ENCODE measurements at regions not wholly inside any gene's neighbourhood (a gene's known extent, or its start where the extent isn't known, plus 50 kb on each side); places are given as distances from the start of the nearest gene placed in this dataset.

DNA sequence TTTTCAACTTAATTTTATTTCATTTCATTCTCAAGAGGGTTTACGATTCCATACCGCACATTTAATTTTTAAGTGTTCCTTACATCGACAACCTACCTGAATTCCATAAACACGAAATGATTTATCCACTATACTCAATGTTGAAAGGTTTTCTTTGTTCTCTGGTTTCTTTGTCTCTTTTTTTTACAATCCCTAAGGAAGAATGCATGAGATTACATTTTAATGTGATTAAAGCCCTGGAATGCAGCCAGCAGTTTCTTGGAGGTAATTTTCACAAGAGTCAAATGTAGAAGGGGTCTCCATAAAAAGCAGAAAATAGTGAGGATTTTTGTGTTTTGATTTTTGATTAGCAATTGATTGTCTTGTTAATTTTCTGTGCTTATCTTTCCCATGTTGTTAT, 59.2 kb upstream of the ADCY1 start:
- H3K9ac ChIP-seq (ENCODE audit: insufficient read depth, low read length, poor library complexity, severe bottlenecking) = no peak overlapping the region
- no peaks in the 10 kb centered on the region for H3K4me1 ChIP-seq (ENCODE audit: control insufficient read depth in 1 of 2, insufficient read depth in 2 of 2, low read length in 2 of 2)
- Mint-ChIP-seq H3K36me3 (no peaks in the 10 kb centered on the region), H3K27ac (no peak overlapping the region), H3K9me3 (peaks cover 10 to 30% (median 21%) of the 10 kb centered on the region in 7 donors), H3K4me3 (no peak overlapping the region), H3K27me3 (ENCODE audit: low read depth in 3 of 3) (peaks cover 0 to 4% (median 4%) of the 10 kb centered on the region in 3 donors), H3K4me1 (no peaks in the 10 kb centered on the region)
- no peak overlapping the region for H3K4me2 ChIP-seq (replicated peaks; ENCODE audit: extremely low read depth, low read length, poor library complexity, severe bottlenecking)
- no CpG with 5 or more reads among the region's 4 CpGs for whole genome bisulfite sequencing (ENCODE audit: insufficient coverage)
- H3K36me3 ChIP-seq (replicated peaks in 1 of 2; ENCODE audit: control insufficient read depth in 1 of 2, insufficient read depth in 2 of 2, low read length in 2 of 2) = no peaks in the 10 kb centered on the region
- H3K9me3 ChIP-seq (replicated peaks in 1 of 2; ENCODE audit: control insufficient read depth in 1 of 2, insufficient read depth in 1 of 2, low read length in 2 of 2) = peaks cover 11 to 14% of the 10 kb centered on the region in 2 donors
- TF ChIP-seq, protein P1, sequence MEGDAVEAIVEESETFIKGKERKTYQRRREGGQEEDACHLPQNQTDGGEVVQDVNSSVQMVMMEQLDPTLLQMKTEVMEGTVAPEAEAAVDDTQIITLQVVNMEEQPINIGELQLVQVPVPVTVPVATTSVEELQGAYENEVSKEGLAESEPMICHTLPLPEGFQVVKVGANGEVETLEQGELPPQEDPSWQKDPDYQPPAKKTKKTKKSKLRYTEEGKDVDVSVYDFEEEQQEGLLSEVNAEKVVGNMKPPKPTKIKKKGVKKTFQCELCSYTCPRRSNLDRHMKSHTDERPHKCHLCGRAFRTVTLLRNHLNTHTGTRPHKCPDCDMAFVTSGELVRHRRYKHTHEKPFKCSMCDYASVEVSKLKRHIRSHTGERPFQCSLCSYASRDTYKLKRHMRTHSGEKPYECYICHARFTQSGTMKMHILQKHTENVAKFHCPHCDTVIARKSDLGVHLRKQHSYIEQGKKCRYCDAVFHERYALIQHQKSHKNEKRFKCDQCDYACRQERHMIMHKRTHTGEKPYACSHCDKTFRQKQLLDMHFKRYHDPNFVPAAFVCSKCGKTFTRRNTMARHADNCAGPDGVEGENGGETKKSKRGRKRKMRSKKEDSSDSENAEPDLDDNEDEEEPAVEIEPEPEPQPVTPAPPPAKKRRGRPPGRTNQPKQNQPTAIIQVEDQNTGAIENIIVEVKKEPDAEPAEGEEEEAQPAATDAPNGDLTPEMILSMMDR (IDR thresholded peaks at IDR 0.05) = no peak
- intact Hi-C loops (cut with micrococcal nuclease) = no loop called here
- H3K79me2 ChIP-seq (ENCODE audit: insufficient read depth, low read length) = no peaks in the 10 kb centered on the region
- H3K4me3 ChIP-seq (replicated peaks in 1 of 3; ENCODE audit: low read depth in 2 of 3, low read length in 3 of 3) = no peak overlapping the region
- no peaks in the 10 kb centered on the region for H4K20me1 ChIP-seq (ENCODE audit: insufficient read depth, low read length)
- no peak for DNase-seq
- H3K27ac ChIP-seq (ENCODE audit: low read depth in 1 of 2, low read length in 2 of 2) = no peak overlapping the region
- H2AFZ ChIP-seq (ENCODE audit: insufficient read depth, low read depth, low read length, poor library complexity, severe bottlenecking) = no peak overlapping the region
- no peaks in the 10 kb centered on the region for H3K27me3 ChIP-seq (ENCODE audit: control insufficient read depth in 2 of 2, insufficient read depth in 2 of 2, low read length in 2 of 2)

DNA sequence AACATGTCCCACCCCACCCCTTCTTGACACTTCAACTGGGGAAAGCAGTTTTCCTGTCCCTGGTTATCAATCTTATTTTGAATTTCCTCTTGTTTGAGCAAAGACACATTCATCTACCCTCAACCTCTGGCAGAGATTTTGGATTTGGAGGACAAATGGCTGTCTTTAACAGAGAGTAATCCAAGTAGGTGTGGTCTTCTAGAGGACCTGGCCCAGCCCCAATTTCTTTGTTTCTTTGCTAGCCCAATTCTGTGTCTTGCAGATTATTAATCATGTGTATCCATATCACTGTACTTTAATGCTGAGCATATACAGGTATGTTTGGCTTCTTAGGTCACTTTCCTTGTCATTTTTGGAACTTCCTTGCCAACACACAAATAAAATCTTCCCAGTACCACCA, 58.8 kb upstream of the ADCY1 start:
- no peak overlapping the region for H3K9ac ChIP-seq (ENCODE audit: insufficient read depth, low read length, poor library complexity, severe bottlenecking)
- no peaks in the 10 kb centered on the region for H4K20me1 ChIP-seq (ENCODE audit: insufficient read depth, low read length)
- no peak overlapping the region for H3K27ac ChIP-seq (ENCODE audit: low read depth in 1 of 2, low read length in 2 of 2)
- intact Hi-C loops (cut with micrococcal nuclease) = no loop called here
- Mint-ChIP-seq H3K36me3 (no peaks in the 10 kb centered on the region), H3K27ac (no peak overlapping the region), H3K9me3 (peaks cover 10 to 28% (median 20%) of the 10 kb centered on the region in 7 donors), H3K4me3 (no peak overlapping the region), H3K27me3 (ENCODE audit: low read depth in 3 of 3) (peaks cover 0 to 4% (median 4%) of the 10 kb centered on the region in 3 donors), H3K4me1 (no peaks in the 10 kb centered on the region)
- no peaks in the 10 kb centered on the region for H3K79me2 ChIP-seq (ENCODE audit: insufficient read depth, low read length)
- no peak overlapping the region for H3K4me2 ChIP-seq (replicated peaks; ENCODE audit: extremely low read depth, low read length, poor library complexity, severe bottlenecking)
- no peaks in the 10 kb centered on the region for H3K27me3 ChIP-seq (ENCODE audit: control insufficient read depth in 2 of 2, insufficient read depth in 2 of 2, low read length in 2 of 2)
- H3K36me3 ChIP-seq (replicated peaks in 1 of 2; ENCODE audit: control insufficient read depth in 1 of 2, insufficient read depth in 2 of 2, low read length in 2 of 2) = no peaks in the 10 kb centered on the region
- H3K9me3 ChIP-seq (replicated peaks in 1 of 2; ENCODE audit: control insufficient read depth in 1 of 2, insufficient read depth in 1 of 2, low read length in 2 of 2) = peaks cover 10 to 11% of the 10 kb centered on the region in 2 donors
- H3K4me3 ChIP-seq (replicated peaks in 1 of 3; ENCODE audit: low read depth in 2 of 3, low read length in 3 of 3) = no peak overlapping the region
- DNase-seq = no peak
- TF ChIP-seq, protein P1 (IDR thresholded peaks at IDR 0.05) = no peak
- H2AFZ ChIP-seq (ENCODE audit: insufficient read depth, low read depth, low read length, poor library complexity, severe bottlenecking) = no peak overlapping the region
- no peaks in the 10 kb centered on the region for H3K4me1 ChIP-seq (ENCODE audit: control insufficient read depth in 1 of 2, insufficient read depth in 2 of 2, low read length in 2 of 2)
